Suprapubic skin (tissue), 4 donors: ENCODE measurements at regions not wholly inside any gene's neighbourhood (a gene's known extent, or its start where the extent isn't known, plus 50 kb on each side); places are given as distances from the start of the nearest gene placed in this dataset.
"Not testable (repeated sequence)": the region's sequence is repeated elsewhere in the genome, so short reads cannot be mapped to it uniquely, and the experiment has no call there.

Experiments used
- DNase-seq, 2 donors: peaks; one replicate each; pipeline ENCODE4 v3.0.0-alpha.2; 2019; ENCODE audit warnings: low spot score in 2 of 2
- H3K27ac ChIP-seq: fragments of 200-600 bp; sonication (generic); one replicate; pipeline ENCODE4 v1.5.1; 2019
- H3K27me3 ChIP-seq: fragments of 200-600 bp; sonication (generic); one replicate; pipeline ENCODE4 v1.5.1; 2019
- H3K36me3 ChIP-seq: fragments of 200-600 bp; sonication (generic); one replicate; pipeline ENCODE4 v1.5.1; 2019
- H3K4me1 ChIP-seq: fragments of 200-600 bp; sonication (generic); one replicate; pipeline ENCODE4 v1.5.1; 2019
- H3K4me3 ChIP-seq: fragments of 200-600 bp; sonication (generic); one replicate; pipeline ENCODE4 v1.5.1; 2019; ENCODE audit warnings: mild to moderate bottlenecking
- H3K9me3 ChIP-seq: fragments of 200-600 bp; sonication (generic); one replicate; pipeline ENCODE4 v1.5.1; 2019
- CTCF ChIP-seq, 2 donors: fragments of 200-600 bp in 1 of 2; fragments of 450-650 bp in 1 of 2; sonication (generic) in 1 of 2; IDR thresholded peaks; one replicate each; pipeline ENCODE4 v1.5.1; 2016 to 2019; ENCODE audit warnings: antibody characterized with exemption in 2 of 2, mild to moderate bottlenecking in 1 of 2, moderate library complexity in 1 of 2
- EP300 ChIP-seq: sonication (generic); formaldehyde crosslinking; IDR thresholded peaks from one replicate; pipeline ENCODE4 v1.6.1; 2017; ENCODE audit warnings: antibody characterized with exemption
- POLR2A ChIP-seq, 2 donors: fragments of 450-650 bp; IDR thresholded peaks; one replicate each; pipeline ENCODE4 v1.6.1; 2017; ENCODE audit warnings: antibody characterized with exemption in 2 of 2, mild to moderate bottlenecking in 2 of 2, moderate library complexity in 2 of 2
- POLR2AphosphoS5 ChIP-seq, 3 donors: sonication (generic); formaldehyde crosslinking; IDR thresholded peaks; one replicate each; pipeline ENCODE4 v1.6.1; 2017; ENCODE audit warnings: antibody characterized with exemption in 3 of 3
- WGBS: methylation state at CpG from one replicate; pipeline ENCODE4 v1.1.5; 2018; 5-methylcytosine and 5-hydroxymethylcytosine counted together

DNA sequence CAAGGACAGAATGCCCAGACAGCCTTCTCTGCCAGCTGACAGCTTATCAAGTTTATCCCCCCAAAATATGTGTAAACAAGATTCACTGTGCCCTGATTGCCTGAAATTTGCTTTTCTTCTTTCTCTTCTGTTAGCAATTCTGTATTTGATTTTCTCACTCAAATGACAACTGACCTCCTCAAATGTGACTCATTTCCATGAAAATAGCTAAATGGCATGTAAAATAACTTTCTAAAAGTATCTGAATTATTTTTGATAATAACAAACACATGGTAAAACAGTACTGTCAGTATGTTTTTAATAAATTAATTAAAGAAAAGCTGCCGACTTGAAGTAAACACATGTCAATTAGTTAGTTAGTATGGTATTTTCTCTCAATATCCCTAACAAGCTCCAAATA, 202.3 kb upstream of the STAC start:
- no peak for DNase-seq
- no peaks in the 10 kb centered on the region for H3K9me3 ChIP-seq
- no peaks in the 10 kb centered on the region for H3K36me3 ChIP-seq
- no peaks in the 10 kb centered on the region for H3K27me3 ChIP-seq
- H3K4me3 ChIP-seq: no peak overlapping the region
- TF ChIP-seq CTCF (IDR thresholded peaks at IDR 0.05): no peak
- TF ChIP-seq EP300: no peak
- no peak for TF ChIP-seq POLR2AphosphoS5 (IDR thresholded peaks at IDR 0.05)
- TF ChIP-seq POLR2A (IDR thresholded peaks at IDR 0.05): no peak
- no peak overlapping the region for H3K27ac ChIP-seq
- WGBS: 53% methylated on average over 1 of the region's 1 CpG
- no peaks in the 10 kb centered on the region for H3K4me1 ChIP-seq

DNA sequence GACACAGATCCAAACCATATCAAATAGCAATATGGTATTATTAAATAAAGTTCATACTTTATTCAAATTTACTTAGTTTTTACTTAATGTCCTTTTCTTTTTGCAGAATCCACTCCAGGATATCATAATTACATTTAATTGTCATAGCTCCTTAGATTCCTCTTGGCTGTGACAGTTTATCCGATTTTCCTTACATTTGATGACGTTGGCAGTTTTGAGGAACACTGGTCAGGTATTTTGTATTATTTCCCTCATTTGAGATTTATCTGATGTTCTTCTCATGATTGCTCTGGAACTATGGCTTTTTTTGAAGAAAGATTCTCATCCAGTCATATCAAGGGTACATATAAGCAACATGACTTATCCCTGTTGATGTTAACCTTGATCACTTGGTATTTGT, 198.3 kb upstream of the STAC start:
- WGBS: 93% methylated on average over 2 of the region's 2 CpGs

DNA sequence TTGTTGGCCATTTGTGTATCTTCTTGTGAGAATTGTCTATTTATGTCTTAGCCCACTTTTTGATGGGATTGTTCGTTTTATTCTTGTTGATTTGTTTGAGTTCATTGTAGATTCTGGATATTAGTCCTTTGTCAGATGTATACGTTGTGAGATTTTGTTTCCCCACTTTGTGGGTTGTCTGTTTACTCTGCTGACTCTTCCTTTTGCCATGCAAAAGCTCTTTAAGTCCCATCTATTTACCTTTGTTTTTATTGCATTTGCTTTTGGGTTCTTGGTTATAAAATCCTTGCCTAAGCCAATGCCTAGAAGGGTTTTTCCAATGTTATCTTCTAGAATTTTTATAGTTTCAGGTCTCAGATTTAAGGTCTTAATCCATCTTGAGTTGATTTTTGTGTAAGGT, 193.1 kb upstream of the STAC start:
- H3K36me3 ChIP-seq, H3K4me1 ChIP-seq, H3K4me3 ChIP-seq, H3K27ac ChIP-seq, DNase-seq, H3K9me3 ChIP-seq, H3K27me3 ChIP-seq: not testable (repeated sequence)
- 74% methylated on average over 2 of the region's 2 CpGs for WGBS

More for the DNA sequence above, 198.3 kb upstream of the STAC start:
- DNase-seq: no peak
- Histone ChIP-seq H3K4me1 (no peaks in the 10 kb centered on the region), H3K9me3 (no peaks in the 10 kb centered on the region), H3K27me3 (no peaks in the 10 kb centered on the region), H3K36me3 (no peaks in the 10 kb centered on the region), H3K4me3 (no peak overlapping the region), H3K27ac (no peak overlapping the region)
- no peak for TF ChIP-seq POLR2A (IDR thresholded peaks at IDR 0.05)
- no peak for TF ChIP-seq EP300
- TF ChIP-seq CTCF (IDR thresholded peaks at IDR 0.05): no peak
- no peak for TF ChIP-seq POLR2AphosphoS5 (IDR thresholded peaks at IDR 0.05)

GRCh38 chr3:36192901-36193300, 187.4 kb upstream of the STAC start:
- H3K27ac ChIP-seq: no peak overlapping the region
- no peak for TF ChIP-seq CTCF (IDR thresholded peaks at IDR 0.05)
- TF ChIP-seq POLR2A (IDR thresholded peaks at IDR 0.05): no peak
- no peak for TF ChIP-seq POLR2AphosphoS5 (IDR thresholded peaks at IDR 0.05)
- TF ChIP-seq EP300: no peak
- H3K36me3 ChIP-seq: no peaks in the 10 kb centered on the region
- no peaks in the 10 kb centered on the region for H3K9me3 ChIP-seq
- DNase-seq: no peak
- H3K4me3 ChIP-seq: no peak overlapping the region
- H3K27me3 ChIP-seq: no peaks in the 10 kb centered on the region
- no peaks in the 10 kb centered on the region for H3K4me1 ChIP-seq

- H3K4me3 ChIP-seq: no peak overlapping the region
- H3K27ac ChIP-seq: no peak overlapping the region
- 66% methylated on average over 2 of the region's 2 CpGs for WGBS
- no peaks in the 10 kb centered on the region for H3K36me3 ChIP-seq
- H3K4me1 ChIP-seq: no peaks in the 10 kb centered on the region
- TF ChIP-seq POLR2A (IDR thresholded peaks at IDR 0.05) (no peak), EP300 (no peak), POLR2AphosphoS5 (IDR thresholded peaks at IDR 0.05) (no peak), CTCF (IDR thresholded peaks at IDR 0.05) (no peak)
- DNase-seq: no peak
- H3K27me3 ChIP-seq: no peaks in the 10 kb centered on the region
- no peaks in the 10 kb centered on the region for H3K9me3 ChIP-seq
These were observed 186.9 kb upstream of the STAC start for GRCh38 chr3:36193448-36193847.

DNA sequence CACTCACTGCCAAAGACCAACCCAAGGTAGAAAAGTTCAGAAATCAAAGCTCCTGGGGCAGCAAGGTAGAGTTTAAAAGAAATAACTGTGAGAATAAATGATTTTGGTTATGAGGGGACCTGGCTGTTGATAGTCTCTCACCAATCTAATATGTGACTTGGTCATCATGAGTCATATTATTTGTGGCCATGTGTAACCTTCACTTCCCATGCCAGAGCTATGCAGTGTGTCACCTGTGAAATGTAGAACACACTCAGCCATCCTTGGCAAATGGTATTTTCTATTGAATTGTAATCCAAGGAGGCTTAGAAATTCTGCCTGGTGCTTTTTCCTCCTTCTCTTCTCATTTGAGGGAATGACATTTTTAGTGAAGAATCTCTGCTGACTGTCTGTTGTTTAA, 184.2 kb upstream of the STAC start:
- Histone ChIP-seq H3K27ac (no peak overlapping the region), H3K27me3 (no peaks in the 10 kb centered on the region), H3K9me3 (no peaks in the 10 kb centered on the region), H3K36me3 (no peaks in the 10 kb centered on the region), H3K4me3 (no peak overlapping the region), H3K4me1 (no peaks in the 10 kb centered on the region)
- no peak for DNase-seq
- no peak for TF ChIP-seq CTCF (IDR thresholded peaks at IDR 0.05)
- TF ChIP-seq EP300: no peak
- no peak for TF ChIP-seq POLR2A (IDR thresholded peaks at IDR 0.05)
- TF ChIP-seq POLR2AphosphoS5 (IDR thresholded peaks at IDR 0.05): no peak
